Astrocyte (in vitro differentiated cells and primary cell): ENCODE measurements at regions not wholly inside any gene's neighbourhood (a gene's known extent, or its start where the extent isn't known, plus 50 kb on each side); places are given as distances from the start of the nearest gene placed in this dataset.

Experiments
- EZH2 ChIP-seq: IDR thresholded peaks from 2 replicates; pipeline ENCODE4 v1.6.1; 2012; ENCODE audit warnings: mild to moderate bottlenecking, low read length, inconsistent platforms; ENCODE audit not compliant: insufficient read depth
- TF ChIP-seq, protein P1 (sequence below): IDR thresholded peaks from 2 replicates; pipeline ENCODE4 v1.5.1; 2011; ENCODE audit warnings: low read depth, mild to moderate bottlenecking, inconsistent platforms, low read length, moderate library complexity; ENCODE audit not compliant: insufficient read depth

GRCh38 chr1:104874044-104874443, 1124.3 kb downstream of the AMY1C start:
- TF ChIP-seq, protein P1, sequence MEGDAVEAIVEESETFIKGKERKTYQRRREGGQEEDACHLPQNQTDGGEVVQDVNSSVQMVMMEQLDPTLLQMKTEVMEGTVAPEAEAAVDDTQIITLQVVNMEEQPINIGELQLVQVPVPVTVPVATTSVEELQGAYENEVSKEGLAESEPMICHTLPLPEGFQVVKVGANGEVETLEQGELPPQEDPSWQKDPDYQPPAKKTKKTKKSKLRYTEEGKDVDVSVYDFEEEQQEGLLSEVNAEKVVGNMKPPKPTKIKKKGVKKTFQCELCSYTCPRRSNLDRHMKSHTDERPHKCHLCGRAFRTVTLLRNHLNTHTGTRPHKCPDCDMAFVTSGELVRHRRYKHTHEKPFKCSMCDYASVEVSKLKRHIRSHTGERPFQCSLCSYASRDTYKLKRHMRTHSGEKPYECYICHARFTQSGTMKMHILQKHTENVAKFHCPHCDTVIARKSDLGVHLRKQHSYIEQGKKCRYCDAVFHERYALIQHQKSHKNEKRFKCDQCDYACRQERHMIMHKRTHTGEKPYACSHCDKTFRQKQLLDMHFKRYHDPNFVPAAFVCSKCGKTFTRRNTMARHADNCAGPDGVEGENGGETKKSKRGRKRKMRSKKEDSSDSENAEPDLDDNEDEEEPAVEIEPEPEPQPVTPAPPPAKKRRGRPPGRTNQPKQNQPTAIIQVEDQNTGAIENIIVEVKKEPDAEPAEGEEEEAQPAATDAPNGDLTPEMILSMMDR: no peak
- no peak for TF ChIP-seq EZH2
